Activated CD8-positive, alpha-beta T cell treated with anti-CD3 and anti-CD28 coated beads for 36 hours (primary cell): ENCODE measurements at regions not wholly inside any gene's neighbourhood (a gene's known extent, or its start where the extent isn't known, plus 50 kb on each side); places are given as distances from the start of the nearest gene placed in this dataset.

Source experiments
- ATAC-seq: fragments of 200-7000 bp; cut with Tn5 transposase; one replicate; pipeline ENCODE4 v1.10.0; 2021; ENCODE audit warnings: mild to moderate bottlenecking, moderate library complexity
- CTCF ChIA-PET: fragments of 350-600 bp; sonication (Branson Sonifier 250); formaldehyde crosslinking; loops from one replicate; lab custom pipeline; 2021; ENCODE audit warnings: antibody characterized with exemption; lab: Charles Lee
- POLR2A ChIA-PET: fragments of 350-600 bp; sonication (Branson Sonifier 250); formaldehyde crosslinking; loops from one replicate; lab custom pipeline; 2021; ENCODE audit warnings: antibody characterized with exemption; lab: Charles Lee
- DNase-seq: peaks from one replicate; pipeline ENCODE4 v3.0.0-alpha.2; 2020
- H3K27ac Mint-ChIP-seq: one replicate; pipeline ENCODE4 v1.8.0; 2021; ENCODE audit warnings: mild to moderate bottlenecking, mixed read lengths
- H3K27me3 Mint-ChIP-seq: one replicate; pipeline ENCODE4 v1.8.0; 2021; ENCODE audit warnings: mixed read lengths
- H3K36me3 Mint-ChIP-seq: one replicate; pipeline ENCODE4 v1.8.0; 2021; ENCODE audit warnings: low read depth, mixed read lengths
- H3K4me1 Mint-ChIP-seq: one replicate; pipeline ENCODE4 v1.8.0; 2021; ENCODE audit warnings: low read depth, mixed read lengths
- H3K4me3 Mint-ChIP-seq: one replicate; pipeline ENCODE4 v1.8.0; 2021; ENCODE audit warnings: mild to moderate bottlenecking, moderate library complexity, mixed read lengths
- H3K9me3 Mint-ChIP-seq: one replicate; pipeline ENCODE4 v1.8.0; 2021; ENCODE audit warnings: mixed read lengths
- CTCF ChIP-seq: fragments of 200-600 bp; IDR thresholded peaks from one replicate; pipeline ENCODE4 v1.8.0; 2022; ENCODE audit warnings: antibody characterized with exemption, mild to moderate bottlenecking
- intact Hi-C: fragments of 100-400 bp; cut with micrococcal nuclease; formaldehyde crosslinking; loops from one replicate; pipeline ENCODE4 v1.10.0; 2022

- Mint-ChIP-seq H3K27me3 (no peaks in the 10 kb centered on the region), H3K36me3 (no peaks in the 10 kb centered on the region), H3K4me3 (no peak overlapping the region), H3K4me1 (peaks cover 13% of the 10 kb centered on the region), H3K9me3 (no peaks in the 10 kb centered on the region), H3K27ac (no peak overlapping the region)
- no peak for TF ChIP-seq CTCF
- POLR2A ChIA-PET, result no interaction called here
- intact Hi-C loops, result no loop called here
- CTCF ChIA-PET, result no interaction called here
- no peak for DNase-seq
- ATAC-seq, result no peak
Observed at GRCh38 chr14:97544571-97544970, 747.4 kb downstream of the VRK1 start.

- Mint-ChIP-seq H3K27me3 (no peaks in the 10 kb centered on the region), H3K36me3 (no peaks in the 10 kb centered on the region), H3K4me1 (peaks cover 13% of the 10 kb centered on the region), H3K27ac (no peak overlapping the region), H3K4me3 (no peak overlapping the region), H3K9me3 (no peaks in the 10 kb centered on the region)
- intact Hi-C loops, result no loop called here
- POLR2A ChIA-PET, result no interaction called here
- DNase-seq (no peak), ATAC-seq (no peak)
- CTCF ChIA-PET, result no interaction called here
- no peak for TF ChIP-seq CTCF
Observed at GRCh38 chr14:97546491-97547230, 749.5 kb downstream of the VRK1 start.

- Mint-ChIP-seq H3K27me3 (no peaks in the 10 kb centered on the region), H3K4me3 (no peak overlapping the region), H3K27ac (no peak overlapping the region), H3K36me3 (no peaks in the 10 kb centered on the region), H3K4me1 (no peaks in the 10 kb centered on the region), H3K9me3 (no peaks in the 10 kb centered on the region)
- CTCF ChIA-PET, result no interaction called here
- POLR2A ChIA-PET, result no interaction called here
- no peak for DNase-seq
- intact Hi-C loops, result no loop called here
- no peak for TF ChIP-seq CTCF
- no peak for ATAC-seq
Observed at GRCh38 chr14:97550463-97550862, 753.3 kb downstream of the VRK1 start.

GRCh38 chr14:97554597-97554996, 757.4 kb downstream of the VRK1 start:
- peaks cover 1% of the 10 kb centered on the region for H3K9me3 Mint-ChIP-seq
- no peak overlapping the region for H3K27ac Mint-ChIP-seq
- CTCF ChIA-PET, result no interaction called here
- POLR2A ChIA-PET, result no interaction called here
- H3K36me3 Mint-ChIP-seq, result no peaks in the 10 kb centered on the region
- H3K4me3 Mint-ChIP-seq, result no peak overlapping the region
- no peak for TF ChIP-seq CTCF
- no peak for ATAC-seq
- no peaks in the 10 kb centered on the region for H3K27me3 Mint-ChIP-seq
- DNase-seq, result no peak
- intact Hi-C loops, result no loop called here
- no peaks in the 10 kb centered on the region for H3K4me1 Mint-ChIP-seq

- no peak for TF ChIP-seq CTCF
- ATAC-seq, result no peak
- Mint-ChIP-seq H3K9me3 (peaks cover 10% of the 10 kb centered on the region), H3K4me3 (no peak overlapping the region), H3K36me3 (no peaks in the 10 kb centered on the region), H3K27ac (no peak overlapping the region), H3K4me1 (no peaks in the 10 kb centered on the region), H3K27me3 (no peaks in the 10 kb centered on the region)
- ChIA-PET CTCF (no interaction called here), POLR2A (no interaction called here)
- no peak for DNase-seq
- intact Hi-C loops, result no loop called here
Observed at GRCh38 chr14:97564334-97564733, 767.2 kb downstream of the VRK1 start.
